Skin epidermis (tissue), 12 donors: ENCODE measurements at regions not wholly inside any gene's neighbourhood (a gene's known extent, or its start where the extent isn't known, plus 50 kb on each side); places are given as distances from the start of the nearest gene placed in this dataset.
"Not testable (repeated sequence)": the region's sequence is repeated elsewhere in the genome, so short reads cannot be mapped to it uniquely, and the experiment has no call there.

Experiments used
- H3K27ac ChIP-seq, 21 experiments: fragments of 200-600 bp; sonication (generic) in 11 of 21; one replicate each; pipeline ENCODE4 v1.5.0; 2020; ENCODE audit warnings: mild to moderate bottlenecking in 3 of 21, inconsistent platforms in 2 of 21, moderate library complexity in 2 of 21
- H3K4me3 ChIP-seq, 7 experiments: fragments of 200-600 bp; sonication (generic) in 2 of 7; one replicate each; pipeline ENCODE4 v1.5.0; 2020; ENCODE audit warnings: inconsistent platforms in 2 of 7, mild to moderate bottlenecking in 2 of 7, moderate library complexity in 1 of 7

- H3K27ac ChIP-seq = no peak overlapping the region
- no peak overlapping the region for H3K4me3 ChIP-seq
These were observed 164.3 kb upstream of the SETMAR start for GRCh38 chr3:4138786-4139431.

- H3K4me3 ChIP-seq = no peak overlapping the region
- H3K27ac ChIP-seq = no peak overlapping the region
These were observed 163.6 kb upstream of the SETMAR start for GRCh38 chr3:4139462-4140140.

- H3K27ac ChIP-seq = no peak overlapping the region
- H3K4me3 ChIP-seq = no peak overlapping the region
These were observed 162.2 kb upstream of the SETMAR start for GRCh38 chr3:4140921-4141320.

- no peak overlapping the region for H3K27ac ChIP-seq
- no peak overlapping the region for H3K4me3 ChIP-seq
These were observed 155.5 kb upstream of the SETMAR start for GRCh38 chr3:4147556-4148118.

- no peak overlapping the region for H3K27ac ChIP-seq
- no peak overlapping the region for H3K4me3 ChIP-seq
These were observed 153.9 kb upstream of the SETMAR start for GRCh38 chr3:4149296-4149695.

- H3K27ac ChIP-seq = no peak overlapping the region
- no peak overlapping the region for H3K4me3 ChIP-seq
These were observed 152.4 kb upstream of the SETMAR start for GRCh38 chr3:4150816-4151215.

GRCh38 chr3:4151859-4152258 is 151.3 kb upstream of the SETMAR start:
- H3K27ac ChIP-seq = no peak overlapping the region
- H3K4me3 ChIP-seq = no peak overlapping the region

- H3K4me3 ChIP-seq = no peak overlapping the region
- H3K27ac ChIP-seq = no peak overlapping the region
These were observed 149.4 kb upstream of the SETMAR start for GRCh38 chr3:4153771-4154170.

GRCh38 chr3:4158329-4158728 is 144.8 kb upstream of the SETMAR start:
- no peak overlapping the region for H3K27ac ChIP-seq
- no peak overlapping the region for H3K4me3 ChIP-seq

- no peak overlapping the region for H3K27ac ChIP-seq
- no peak overlapping the region for H3K4me3 ChIP-seq
These were observed 141.1 kb upstream of the SETMAR start for GRCh38 chr3:4162096-4162495.

- no peak overlapping the region for H3K4me3 ChIP-seq
- no peak overlapping the region for H3K27ac ChIP-seq
These were observed 140.2 kb upstream of the SETMAR start for GRCh38 chr3:4163011-4163410.

GRCh38 chr3:4166540-4166939 is 136.6 kb upstream of the SETMAR start:
- no peak overlapping the region for H3K4me3 ChIP-seq
- H3K27ac ChIP-seq = no peak overlapping the region

GRCh38 chr3:4167230-4167629 is 135.9 kb upstream of the SETMAR start:
- H3K27ac ChIP-seq = not testable (repeated sequence)

GRCh38 chr3:4174791-4175190 is 128.4 kb upstream of the SETMAR start:
- H3K4me3 ChIP-seq = no peak overlapping the region

More at GRCh38 chr3:4167230-4167629, 135.9 kb upstream of the SETMAR start:
- not testable (repeated sequence) for H3K4me3 ChIP-seq

GRCh38 chr3:4191971-4192370 is 111.2 kb upstream of the SETMAR start:
- H3K4me3 ChIP-seq = no peak overlapping the region
- H3K27ac ChIP-seq = no peak overlapping the region

More at GRCh38 chr3:4174791-4175190, 128.4 kb upstream of the SETMAR start:
- no peak overlapping the region for H3K27ac ChIP-seq

GRCh38 chr3:4195006-4195405 is 108.2 kb upstream of the SETMAR start:
- Histone ChIP-seq H3K27ac (no peak overlapping the region), H3K4me3 (no peak overlapping the region)

GRCh38 chr3:4196506-4197147 is 106.5 kb upstream of the SETMAR start:
- no peak overlapping the region for H3K27ac ChIP-seq

GRCh38 chr3:4197670-4198069 is 105.5 kb upstream of the SETMAR start:
- H3K4me3 ChIP-seq = no peak overlapping the region
- H3K27ac ChIP-seq = no peak overlapping the region

More at GRCh38 chr3:4196506-4197147, 106.5 kb upstream of the SETMAR start:
- no peak overlapping the region for H3K4me3 ChIP-seq

GRCh38 chr3:4198491-4198890 is 104.7 kb upstream of the SETMAR start:
- no peak overlapping the region for H3K4me3 ChIP-seq
- no peak overlapping the region for H3K27ac ChIP-seq

- H3K27ac ChIP-seq = not testable (repeated sequence)
These were observed 98.4 kb upstream of the SETMAR start for GRCh38 chr3:4204776-4205175.

GRCh38 chr3:4207672-4208071 is 95.5 kb upstream of the SETMAR start:
- Histone ChIP-seq H3K4me3 (no peak overlapping the region), H3K27ac (no peak overlapping the region)

More at GRCh38 chr3:4204776-4205175, 98.4 kb upstream of the SETMAR start:
- H3K4me3 ChIP-seq = not testable (repeated sequence)
